A673 (cell line): ENCODE measurements at regions not wholly inside any gene's neighbourhood (a gene's known extent, or its start where the extent isn't known, plus 50 kb on each side); places are given as distances from the start of the nearest gene placed in this dataset.

Experiments
- EZH2 ChIP-seq: fragments of 200-600 bp; sonication (generic); IDR thresholded peaks from 2 replicates; pipeline ENCODE4 v1.6.1; 2017; ENCODE audit warnings: borderline replicate concordance, low read depth, mild to moderate bottlenecking, mixed read lengths, antibody characterized with exemption, low read length; ENCODE audit not compliant: poor library complexity, severe bottlenecking
- TF ChIP-seq, protein P1 (sequence below): fragments of 300-800, 200-600 bp; sonication (generic); conservative IDR thresholded peaks from 2 replicates; pipeline ENCODE4 v1.5.1; 2017; ENCODE audit warnings: low read depth, mild to moderate bottlenecking, antibody characterized with exemption, low read length, moderate library complexity, mixed read lengths

DNA sequence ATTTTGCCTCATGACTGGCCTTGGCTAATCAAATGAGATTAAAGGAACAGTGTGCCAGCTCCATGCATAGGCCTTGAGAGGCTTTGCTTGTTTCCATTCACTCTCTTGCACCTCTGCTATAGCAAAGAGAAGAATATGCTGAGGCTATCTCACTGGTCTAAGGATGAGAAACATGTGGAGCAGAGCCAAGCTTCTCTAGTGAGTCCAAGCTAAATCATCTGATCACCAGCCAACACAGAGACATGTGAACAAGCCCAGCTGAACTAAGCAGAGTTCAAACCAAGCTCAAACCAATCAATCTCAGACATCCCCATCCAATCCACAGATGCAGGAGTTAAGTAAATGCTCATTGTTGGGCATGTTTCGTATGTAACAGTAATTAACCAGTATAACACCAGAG, 69.4 kb upstream of the API5 start:
- TF ChIP-seq, protein P1, sequence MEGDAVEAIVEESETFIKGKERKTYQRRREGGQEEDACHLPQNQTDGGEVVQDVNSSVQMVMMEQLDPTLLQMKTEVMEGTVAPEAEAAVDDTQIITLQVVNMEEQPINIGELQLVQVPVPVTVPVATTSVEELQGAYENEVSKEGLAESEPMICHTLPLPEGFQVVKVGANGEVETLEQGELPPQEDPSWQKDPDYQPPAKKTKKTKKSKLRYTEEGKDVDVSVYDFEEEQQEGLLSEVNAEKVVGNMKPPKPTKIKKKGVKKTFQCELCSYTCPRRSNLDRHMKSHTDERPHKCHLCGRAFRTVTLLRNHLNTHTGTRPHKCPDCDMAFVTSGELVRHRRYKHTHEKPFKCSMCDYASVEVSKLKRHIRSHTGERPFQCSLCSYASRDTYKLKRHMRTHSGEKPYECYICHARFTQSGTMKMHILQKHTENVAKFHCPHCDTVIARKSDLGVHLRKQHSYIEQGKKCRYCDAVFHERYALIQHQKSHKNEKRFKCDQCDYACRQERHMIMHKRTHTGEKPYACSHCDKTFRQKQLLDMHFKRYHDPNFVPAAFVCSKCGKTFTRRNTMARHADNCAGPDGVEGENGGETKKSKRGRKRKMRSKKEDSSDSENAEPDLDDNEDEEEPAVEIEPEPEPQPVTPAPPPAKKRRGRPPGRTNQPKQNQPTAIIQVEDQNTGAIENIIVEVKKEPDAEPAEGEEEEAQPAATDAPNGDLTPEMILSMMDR: no peak
- no peak for TF ChIP-seq EZH2
